COR-L47 (cell line): ENCODE measurements at regions not wholly inside any gene's neighbourhood (a gene's known extent, or its start where the extent isn't known, plus 50 kb on each side); places are given as distances from the start of the nearest gene placed in this dataset.

Experiments
- DNase-seq: peaks from one replicate; lab custom pipeline; 2025; lab: John Stamatoyannopoulos, UW

DNA sequence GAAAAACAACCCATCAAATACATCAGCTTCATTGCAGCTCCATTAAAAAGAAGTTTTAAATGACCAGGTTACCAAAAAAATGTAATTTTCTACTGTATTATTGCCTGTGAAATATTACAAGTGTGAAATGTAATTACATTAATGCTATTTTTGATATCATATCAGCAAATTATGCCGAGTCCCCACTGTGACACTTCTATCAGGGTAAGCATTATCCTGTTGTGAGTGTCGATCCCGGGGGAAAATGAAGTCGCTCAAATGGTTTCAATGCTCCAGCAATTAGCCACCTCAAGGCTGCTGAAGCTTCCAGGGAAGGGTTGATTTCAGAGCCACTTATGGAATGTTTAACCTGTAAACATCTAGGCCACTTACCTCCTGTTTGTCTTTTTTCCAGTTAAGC is 70.4 kb downstream of the RCN1 start:
- DNase-seq, result peak; percentile 12

GRCh38 chr11:32162351-32162750 is 71.5 kb downstream of the RCN1 start:
- DNase-seq, result no peak

DNA sequence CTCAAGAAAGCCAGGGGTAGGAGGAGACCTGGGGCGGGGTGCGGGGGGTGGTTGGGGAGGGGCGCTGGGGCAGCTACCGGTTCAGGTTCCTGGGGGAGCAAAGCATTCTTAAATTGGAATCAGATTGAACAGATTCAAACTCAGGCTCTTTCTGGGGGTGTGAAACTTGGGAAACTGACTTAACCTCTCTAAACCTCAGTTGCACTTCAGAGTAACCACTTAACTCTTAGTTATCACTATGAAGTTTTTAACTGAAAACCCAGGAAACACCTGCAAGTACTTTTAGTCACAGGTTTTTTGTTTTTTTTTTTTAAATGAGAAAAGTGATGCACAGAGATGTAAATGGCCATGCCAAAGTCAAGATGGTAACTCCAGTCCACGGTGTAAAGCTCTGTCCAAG is 72.0 kb downstream of the RCN1 start:
- no peak for DNase-seq

- no peak for DNase-seq
These were observed 72.7 kb downstream of the RCN1 start for GRCh38 chr11:32163557-32163956.

DNA sequence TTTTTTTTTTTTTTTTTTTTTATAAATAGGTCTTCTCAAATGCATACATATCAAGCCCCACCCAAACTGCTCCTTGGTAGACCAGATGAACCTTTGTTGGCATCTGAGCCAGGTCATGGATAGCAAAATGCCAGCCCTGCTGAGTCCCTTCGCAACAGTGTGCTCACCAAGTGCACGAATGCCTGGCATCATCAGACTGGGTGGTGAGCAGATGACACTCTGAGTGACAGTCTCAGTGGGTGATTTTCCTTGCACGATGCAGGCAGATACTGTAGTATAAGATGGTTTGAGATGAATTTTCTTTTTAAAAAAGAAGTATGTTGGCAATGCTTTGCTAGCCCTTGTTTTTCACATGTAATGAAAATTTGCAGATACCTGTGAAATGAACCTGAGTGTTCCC is 74.0 kb downstream of the RCN1 start:
- no peak for DNase-seq

- DNase-seq, result no peak
These were observed 78.0 kb downstream of the RCN1 start for GRCh38 chr11:32168924-32169323.

GRCh38 chr11:32171445-32171844 is 80.6 kb downstream of the RCN1 start:
- no peak for DNase-seq

GRCh38 chr11:32172041-32172847 is 81.4 kb downstream of the RCN1 start:
- no peak for DNase-seq

- peak; percentile 45 for DNase-seq
These were observed 82.3 kb downstream of the RCN1 start for GRCh38 chr11:32172848-32173834.

DNA sequence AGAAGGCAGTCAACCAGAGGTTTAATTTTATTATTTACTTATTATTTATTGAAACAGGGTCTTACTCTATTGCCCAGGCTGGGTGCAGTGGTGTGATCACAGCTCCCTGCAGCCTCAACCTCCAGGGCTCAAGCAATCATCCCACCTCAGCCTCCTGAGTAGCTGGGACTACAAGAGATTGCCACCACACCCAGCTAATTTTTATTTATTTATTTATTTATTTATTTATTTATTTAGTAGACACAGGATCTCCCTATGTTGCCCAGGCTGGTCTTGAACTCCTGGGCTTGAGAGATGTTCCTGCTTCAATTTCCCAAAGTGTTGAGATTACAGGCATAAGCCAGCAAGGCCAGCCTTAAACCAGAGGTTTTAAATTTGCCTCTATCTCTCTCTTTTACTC is 83.1 kb downstream of the RCN1 start:
- DNase-seq, result no peak

- peak; percentile 69 for DNase-seq
These were observed 85.5 kb downstream of the RCN1 start for GRCh38 chr11:32176223-32176934.

GRCh38 chr11:32178692-32179091 is 87.8 kb downstream of the RCN1 start:
- DNase-seq, result no peak

DNA sequence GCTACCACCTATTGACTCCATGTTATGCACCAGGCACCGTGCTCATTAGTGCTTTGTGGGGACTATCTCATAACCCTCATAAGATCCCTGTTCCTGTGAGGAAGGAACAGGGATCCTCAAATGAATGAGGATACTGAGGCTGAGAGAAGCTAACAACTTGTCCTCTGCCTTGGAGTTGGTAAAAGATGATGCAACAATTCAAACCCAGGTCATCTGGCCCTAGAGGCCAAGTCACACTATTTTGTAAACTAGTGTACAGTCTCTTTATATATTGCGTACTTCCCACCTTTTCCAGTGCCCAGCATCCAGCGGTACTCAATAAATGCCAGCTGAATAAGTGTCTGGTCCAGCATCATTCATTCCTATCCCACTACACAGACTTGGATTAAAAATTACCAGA is 92.6 kb downstream of the RCN1 start:
- no peak for DNase-seq

DNA sequence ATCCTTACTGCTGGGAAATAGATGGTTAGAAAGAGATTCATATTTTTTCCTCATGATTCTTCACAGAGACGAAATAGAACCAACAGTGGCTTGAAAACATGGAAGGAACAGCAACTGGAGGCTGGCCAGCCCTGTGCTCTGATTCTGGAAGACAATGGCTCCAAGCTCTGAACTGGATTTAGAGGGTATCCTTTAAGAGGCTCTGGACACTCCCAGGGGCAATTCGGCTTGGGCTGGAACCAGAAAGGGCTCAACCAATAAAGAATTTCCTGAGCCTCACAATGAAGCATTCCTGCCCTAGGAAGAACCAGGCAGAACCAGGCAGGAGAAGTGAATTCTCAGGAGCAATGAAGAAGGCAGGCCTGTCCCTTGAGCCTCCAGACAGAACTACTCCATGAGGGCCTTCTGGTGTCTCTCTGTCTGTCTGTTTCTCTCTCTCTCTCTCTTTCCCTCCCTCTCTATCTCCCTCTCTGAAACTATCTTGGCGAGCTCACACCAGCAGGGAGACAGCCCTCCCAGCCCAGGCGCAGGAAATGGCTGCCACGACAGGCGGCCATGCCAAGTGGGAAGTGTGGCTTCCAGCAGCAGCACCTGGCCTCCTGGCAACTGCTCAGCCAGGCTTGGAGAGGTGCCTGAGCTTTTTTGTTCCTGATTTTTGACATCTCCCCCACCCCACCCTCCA is 93.3 kb downstream of the RCN1 start:
- no peak for DNase-seq

GRCh38 chr11:32184723-32185376 is 94.0 kb downstream of the RCN1 start:
- no peak for DNase-seq

DNA sequence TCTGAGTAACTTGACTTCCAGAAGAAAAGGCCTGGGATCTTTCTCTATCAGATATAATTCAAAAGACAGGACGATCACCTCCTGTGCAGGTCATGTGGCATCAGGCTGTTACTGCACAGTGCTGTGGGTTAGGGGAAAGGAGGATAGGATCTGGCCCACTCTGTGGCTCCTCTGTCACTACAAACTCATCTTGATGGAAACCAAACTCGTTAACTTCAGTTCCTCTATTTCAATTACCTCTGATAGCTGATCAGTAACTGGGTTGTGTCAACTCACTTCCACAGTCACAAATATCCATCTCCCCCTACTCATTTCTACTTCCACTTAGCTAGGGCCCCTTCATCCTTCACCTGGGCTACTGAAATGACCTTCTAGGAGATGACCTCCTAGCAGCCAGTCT is 95.2 kb downstream of the RCN1 start:
- DNase-seq, result no peak

DNA sequence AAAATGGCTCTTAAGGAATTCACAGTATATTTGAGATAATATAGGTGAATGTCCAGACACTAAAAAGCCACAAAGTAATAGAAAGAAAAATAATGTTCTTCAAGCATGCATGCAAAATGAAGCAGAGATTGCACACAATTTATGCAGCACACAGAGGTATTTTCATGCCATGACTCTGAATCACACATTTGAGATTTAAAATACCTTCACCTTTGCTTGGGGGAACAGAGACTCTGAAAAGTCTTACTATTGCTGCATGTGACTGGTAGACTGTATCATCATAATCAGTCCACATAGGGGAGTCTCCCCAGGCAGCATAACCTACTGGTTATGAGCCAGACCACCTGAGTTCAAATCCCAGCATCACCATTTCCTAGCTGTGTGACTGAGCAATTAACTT is 96.2 kb downstream of the RCN1 start:
- DNase-seq, result no peak

DNA sequence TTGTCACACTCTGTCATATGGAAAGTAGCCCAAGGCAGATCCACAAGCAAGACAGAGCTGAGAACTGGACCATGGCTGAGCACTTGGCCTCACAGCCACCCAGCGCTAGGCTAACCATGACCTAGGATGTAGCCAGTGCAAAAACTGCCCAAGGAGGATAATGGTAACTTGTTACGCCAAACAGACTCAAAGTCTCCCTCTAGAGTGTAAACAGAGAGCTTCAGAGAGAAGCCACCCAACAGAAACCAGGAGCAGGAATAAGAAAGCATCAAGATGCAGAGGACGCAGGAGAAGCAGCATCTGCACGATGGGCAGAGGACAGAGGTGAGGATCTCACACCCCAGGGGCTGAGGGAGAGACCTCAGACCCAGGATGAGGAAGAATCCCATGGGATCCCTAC is 97.9 kb downstream of the RCN1 start:
- DNase-seq, result no peak

GRCh38 chr11:32196137-32196536 is 105.3 kb downstream of the RCN1 start:
- DNase-seq, result no peak

- no peak for DNase-seq
These were observed 107.2 kb downstream of the RCN1 start for GRCh38 chr11:32198053-32198452.

DNA sequence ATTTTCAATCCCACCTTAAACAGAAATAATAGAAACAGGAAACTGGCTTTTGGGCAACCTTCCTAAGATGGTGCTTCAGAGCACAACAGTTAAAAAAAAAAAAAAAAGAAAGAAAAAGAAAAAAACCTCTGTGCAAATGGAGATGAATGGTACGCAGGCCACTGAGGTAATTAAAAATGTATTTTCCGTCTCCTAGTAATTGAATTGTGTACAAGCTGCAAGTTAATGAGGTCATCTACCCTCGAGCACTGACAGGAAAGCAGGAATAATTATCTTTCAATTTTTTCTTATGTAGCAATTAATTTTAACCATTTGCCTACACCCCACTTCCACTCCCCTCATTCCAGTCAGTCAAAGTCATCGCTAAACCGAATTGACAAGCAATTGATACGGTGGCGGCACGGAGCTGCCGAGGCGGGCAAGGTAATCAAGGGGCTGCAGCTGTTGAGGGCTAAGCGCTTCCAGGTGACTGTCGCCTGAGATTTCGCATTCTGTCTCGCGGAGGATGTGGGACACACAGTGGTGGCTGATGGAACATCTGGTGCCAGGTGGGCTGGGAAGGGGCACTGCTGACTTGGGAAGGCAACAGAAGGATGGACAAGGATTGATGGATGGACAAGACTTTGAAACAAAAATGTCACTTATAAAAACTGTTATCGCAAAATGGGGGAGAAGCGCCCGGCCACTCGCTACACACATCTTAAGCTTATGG is 109.4 kb downstream of the RCN1 start:
- no peak for DNase-seq
